Kidney epithelial cell (primary cell): ENCODE measurements at regions not wholly inside any gene's neighbourhood (a gene's known extent, or its start where the extent isn't known, plus 50 kb on each side); places are given as distances from the start of the nearest gene placed in this dataset.
A peak's percentile ranks its signal among the peaks of the same experiment; 100 is the strongest.

Experiments used
- DNase-seq: peaks from one replicate; pipeline ENCODE4 v3.0.0-alpha.2; 2010; ENCODE audit warnings: low read depth
- H3K27me3 ChIP-seq: 2 replicates; pipeline ENCODE4 v1.6.0; 2011; ENCODE audit warnings: low read length; ENCODE audit not compliant: control insufficient read depth, insufficient read depth
- H3K36me3 ChIP-seq: 2 replicates; pipeline ENCODE4 v1.5.1; 2011; ENCODE audit warnings: low read length; ENCODE audit not compliant: control insufficient read depth, insufficient read depth
- H3K4me3 ChIP-seq: 2 replicates; pipeline ENCODE4 v1.5.1; 2011; ENCODE audit warnings: low read depth, mild to moderate bottlenecking, control low read depth, low read length
- CTCF ChIP-seq: IDR thresholded peaks from 2 replicates; pipeline ENCODE4 v1.5.1; 2011; ENCODE audit warnings: mild to moderate bottlenecking, moderate library complexity, low read length, control low read depth, inconsistent platforms; ENCODE audit not compliant: insufficient read depth, poor library complexity, severe bottlenecking

GRCh38 chr12:78697817-78698415 lies 166.7 kb upstream of the SYT1 start:
- DNase-seq = peak; percentile 10
- Histone ChIP-seq H3K4me3 (no peak overlapping the region), H3K27me3 (no peaks in the 10 kb centered on the region), H3K36me3 (no peaks in the 10 kb centered on the region)
- no peak for TF ChIP-seq CTCF

GRCh38 chr12:78698747-78699146 lies 165.8 kb upstream of the SYT1 start:
- DNase-seq = peak; percentile 10
- no peak overlapping the region for H3K4me3 ChIP-seq
- no peaks in the 10 kb centered on the region for H3K27me3 ChIP-seq
- TF ChIP-seq CTCF = no peak
- H3K36me3 ChIP-seq = no peaks in the 10 kb centered on the region

GRCh38 chr12:78700565-78700964 lies 164.0 kb upstream of the SYT1 start:
- no peak for DNase-seq
- Histone ChIP-seq H3K36me3 (no peaks in the 10 kb centered on the region), H3K27me3 (no peaks in the 10 kb centered on the region), H3K4me3 (no peak overlapping the region)
- no peak for TF ChIP-seq CTCF

GRCh38 chr12:78703820-78704525 lies 160.6 kb upstream of the SYT1 start:
- no peaks in the 10 kb centered on the region for H3K27me3 ChIP-seq
- peak; percentile 77 for DNase-seq
- no peak for TF ChIP-seq CTCF
- H3K36me3 ChIP-seq = no peaks in the 10 kb centered on the region
- no peak overlapping the region for H3K4me3 ChIP-seq

- TF ChIP-seq CTCF = no peak
- Histone ChIP-seq H3K27me3 (no peaks in the 10 kb centered on the region), H3K36me3 (no peaks in the 10 kb centered on the region), H3K4me3 (no peak overlapping the region)
- DNase-seq = no peak
Observed at GRCh38 chr12:78711954-78712353, 152.6 kb upstream of the SYT1 start.

- Histone ChIP-seq H3K36me3 (no peaks in the 10 kb centered on the region), H3K4me3 (no peak overlapping the region), H3K27me3 (no peaks in the 10 kb centered on the region)
- DNase-seq = no peak
- no peak for TF ChIP-seq CTCF
Observed at GRCh38 chr12:78712834-78713481, 151.6 kb upstream of the SYT1 start.
